Osteoblast (primary cell): ENCODE measurements at regions not wholly inside any gene's neighbourhood (a gene's known extent, or its start where the extent isn't known, plus 50 kb on each side); places are given as distances from the start of the nearest gene placed in this dataset.

Experiments
- DNase-seq: peaks from one replicate; pipeline ENCODE4 v3.0.0; 2011; ENCODE audit warnings: low spot score, mixed read lengths; ENCODE audit not compliant: insufficient read length; ENCODE audit errors: missing footprints
- H2AFZ ChIP-seq: 2 replicates; pipeline ENCODE4 v1.6.0; 2011; ENCODE audit warnings: mild to moderate bottlenecking, low read length
- H3K27ac ChIP-seq: 2 replicates; pipeline ENCODE4 v1.5.1; 2011; ENCODE audit warnings: mild to moderate bottlenecking, low read depth, low read length, moderate library complexity
- H3K27me3 ChIP-seq: 2 replicates; pipeline ENCODE4 v1.6.0; 2012; ENCODE audit warnings: mild to moderate bottlenecking, control low read depth, inconsistent platforms, low read length, moderate library complexity; ENCODE audit not compliant: insufficient read depth
- H3K36me3 ChIP-seq: 2 replicates; pipeline ENCODE4 v1.5.1; 2011; ENCODE audit warnings: mild to moderate bottlenecking, low read length, control low read depth, moderate library complexity; ENCODE audit not compliant: insufficient read depth
- H3K4me1 ChIP-seq: 2 replicates; pipeline ENCODE4 v1.5.1; 2011; ENCODE audit warnings: mild to moderate bottlenecking, low read length, control low read depth, moderate library complexity; ENCODE audit not compliant: insufficient read depth
- H3K4me2 ChIP-seq: 2 replicates; pipeline ENCODE4 v1.6.0; 2011; ENCODE audit warnings: mild to moderate bottlenecking, low read length; ENCODE audit not compliant: insufficient read depth
- H3K4me3 ChIP-seq: fragments of 200-600 bp; sonication (generic); 3 replicates; pipeline ENCODE4 v1.5.1; 2012; ENCODE audit warnings: mild to moderate bottlenecking, low read length, inconsistent platforms; ENCODE audit not compliant: insufficient read depth
- H3K79me2 ChIP-seq: 2 replicates; pipeline ENCODE4 v1.6.0; 2012; ENCODE audit warnings: mild to moderate bottlenecking, low read length, control low read depth, inconsistent platforms; ENCODE audit not compliant: insufficient read depth
- H3K9me3 ChIP-seq: 2 replicates; pipeline ENCODE4 v1.5.1; 2011; ENCODE audit warnings: low read depth, low read length, control low read depth
- H4K20me1 ChIP-seq: 2 replicates; pipeline ENCODE4 v1.6.0; 2012; ENCODE audit warnings: mild to moderate bottlenecking, low read length, control low read depth; ENCODE audit not compliant: insufficient read depth
- TF ChIP-seq, protein P1 (sequence below): IDR thresholded peaks from 2 replicates; pipeline ENCODE4 v1.5.1; 2011; ENCODE audit warnings: mild to moderate bottlenecking, low read depth, low read length, moderate library complexity; ENCODE audit errors: extremely low read depth

GRCh38 chrX:3951859-3952258, 238.4 kb upstream of the PRKX start:
- no peaks in the 10 kb centered on the region for H4K20me1 ChIP-seq
- no peaks in the 10 kb centered on the region for H3K27me3 ChIP-seq
- no peak overlapping the region for H2AFZ ChIP-seq
- H3K9me3 ChIP-seq = no peaks in the 10 kb centered on the region
- TF ChIP-seq, protein P1, sequence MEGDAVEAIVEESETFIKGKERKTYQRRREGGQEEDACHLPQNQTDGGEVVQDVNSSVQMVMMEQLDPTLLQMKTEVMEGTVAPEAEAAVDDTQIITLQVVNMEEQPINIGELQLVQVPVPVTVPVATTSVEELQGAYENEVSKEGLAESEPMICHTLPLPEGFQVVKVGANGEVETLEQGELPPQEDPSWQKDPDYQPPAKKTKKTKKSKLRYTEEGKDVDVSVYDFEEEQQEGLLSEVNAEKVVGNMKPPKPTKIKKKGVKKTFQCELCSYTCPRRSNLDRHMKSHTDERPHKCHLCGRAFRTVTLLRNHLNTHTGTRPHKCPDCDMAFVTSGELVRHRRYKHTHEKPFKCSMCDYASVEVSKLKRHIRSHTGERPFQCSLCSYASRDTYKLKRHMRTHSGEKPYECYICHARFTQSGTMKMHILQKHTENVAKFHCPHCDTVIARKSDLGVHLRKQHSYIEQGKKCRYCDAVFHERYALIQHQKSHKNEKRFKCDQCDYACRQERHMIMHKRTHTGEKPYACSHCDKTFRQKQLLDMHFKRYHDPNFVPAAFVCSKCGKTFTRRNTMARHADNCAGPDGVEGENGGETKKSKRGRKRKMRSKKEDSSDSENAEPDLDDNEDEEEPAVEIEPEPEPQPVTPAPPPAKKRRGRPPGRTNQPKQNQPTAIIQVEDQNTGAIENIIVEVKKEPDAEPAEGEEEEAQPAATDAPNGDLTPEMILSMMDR = no peak
- no peak for DNase-seq
- H3K79me2 ChIP-seq = no peaks in the 10 kb centered on the region
- no peak overlapping the region for H3K27ac ChIP-seq
- H3K36me3 ChIP-seq = no peaks in the 10 kb centered on the region
- no peaks in the 10 kb centered on the region for H3K4me1 ChIP-seq
- no peak overlapping the region for H3K4me2 ChIP-seq
- H3K4me3 ChIP-seq = no peak overlapping the region

GRCh38 chrX:3950373-3950772, 236.9 kb upstream of the PRKX start:
- Histone ChIP-seq H2AFZ (no peak overlapping the region), H3K4me2 (no peak overlapping the region), H3K4me3 (no peak overlapping the region), H3K27me3 (no peaks in the 10 kb centered on the region), H3K4me1 (no peaks in the 10 kb centered on the region), H3K27ac (no peak overlapping the region), H3K36me3 (no peaks in the 10 kb centered on the region), H3K9me3 (no peaks in the 10 kb centered on the region), H3K79me2 (no peaks in the 10 kb centered on the region), H4K20me1 (no peaks in the 10 kb centered on the region)
- TF ChIP-seq, protein P1 = no peak
- DNase-seq = no peak

DNA sequence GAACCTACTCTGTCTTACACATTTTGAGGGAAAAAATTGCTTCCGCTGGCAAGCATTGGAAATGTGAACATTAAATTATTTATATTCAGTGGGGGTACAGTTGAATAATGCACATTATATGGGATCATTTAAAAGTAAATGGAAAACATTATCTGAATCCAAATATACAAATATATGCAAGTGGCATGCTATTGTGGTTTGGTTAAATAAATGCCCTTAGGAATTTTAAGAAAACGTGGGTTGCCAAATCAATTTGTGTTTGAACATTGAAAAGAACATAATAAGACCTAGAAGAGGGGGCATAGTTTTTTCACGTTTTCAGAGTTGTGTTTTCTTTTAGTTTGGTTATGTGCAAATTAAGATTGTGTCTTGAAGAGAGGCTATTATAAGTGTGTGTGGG, 230.5 kb upstream of the PRKX start:
- Histone ChIP-seq H3K4me3 (no peak overlapping the region), H3K4me2 (no peak overlapping the region), H3K36me3 (no peaks in the 10 kb centered on the region), H3K79me2 (no peaks in the 10 kb centered on the region), H3K4me1 (no peaks in the 10 kb centered on the region), H3K9me3 (no peaks in the 10 kb centered on the region), H3K27ac (no peak overlapping the region), H3K27me3 (no peaks in the 10 kb centered on the region), H4K20me1 (no peaks in the 10 kb centered on the region), H2AFZ (no peak overlapping the region)
- no peak for DNase-seq
- TF ChIP-seq, protein P1 = no peak

DNA sequence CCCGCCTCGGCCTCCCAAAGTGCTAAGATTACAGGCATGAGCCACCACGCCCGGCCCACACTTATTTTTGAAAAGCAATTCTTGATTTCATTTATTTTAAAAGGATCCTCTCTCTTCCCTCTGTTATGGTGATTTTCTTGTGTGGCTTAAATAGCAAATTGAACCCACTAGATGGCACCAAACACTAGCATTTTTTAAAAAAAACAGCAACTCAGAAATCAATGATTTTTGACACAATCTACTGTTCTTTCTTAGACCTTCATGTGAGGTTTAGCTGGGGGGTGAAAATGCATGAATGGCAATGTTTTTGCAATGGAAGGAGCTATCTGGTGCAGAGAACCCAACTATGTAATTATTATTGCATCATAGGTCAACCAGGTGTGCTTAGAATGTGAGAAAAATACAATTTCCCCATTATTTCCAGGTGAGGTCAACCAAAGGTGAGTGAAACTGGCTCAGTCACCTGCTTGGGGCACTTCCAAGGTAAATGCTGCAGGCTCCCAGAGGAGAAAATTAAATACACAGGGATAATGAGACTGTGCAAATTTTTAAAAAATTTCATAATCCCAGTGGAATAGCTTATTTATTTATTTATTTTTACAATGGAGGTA, 226.7 kb upstream of the PRKX start:
- Histone ChIP-seq H3K9me3 (no peaks in the 10 kb centered on the region), H4K20me1 (no peaks in the 10 kb centered on the region), H3K36me3 (no peaks in the 10 kb centered on the region), H3K27ac (no peak overlapping the region), H3K4me1 (no peaks in the 10 kb centered on the region), H3K4me2 (no peak overlapping the region), H3K27me3 (no peaks in the 10 kb centered on the region), H2AFZ (no peak overlapping the region), H3K79me2 (no peaks in the 10 kb centered on the region), H3K4me3 (no peak overlapping the region)
- TF ChIP-seq, protein P1 = peak; percentile 51
- DNase-seq = peak; percentile 39
